Ramos (cell line): ENCODE measurements at regions not wholly inside any gene's neighbourhood (a gene's known extent, or its start where the extent isn't known, plus 50 kb on each side); places are given as distances from the start of the nearest gene placed in this dataset.

ENCODE experiments used
- in situ Hi-C: fragments of 300-500 bp; cut with MboI; formaldehyde crosslinking; loops from one replicate; pipeline ENCODE4 v1.14.3; 2022; ENCODE audit warnings: low sequenced_read_pairs; ENCODE audit not compliant: unreplicated experiment

DNA sequence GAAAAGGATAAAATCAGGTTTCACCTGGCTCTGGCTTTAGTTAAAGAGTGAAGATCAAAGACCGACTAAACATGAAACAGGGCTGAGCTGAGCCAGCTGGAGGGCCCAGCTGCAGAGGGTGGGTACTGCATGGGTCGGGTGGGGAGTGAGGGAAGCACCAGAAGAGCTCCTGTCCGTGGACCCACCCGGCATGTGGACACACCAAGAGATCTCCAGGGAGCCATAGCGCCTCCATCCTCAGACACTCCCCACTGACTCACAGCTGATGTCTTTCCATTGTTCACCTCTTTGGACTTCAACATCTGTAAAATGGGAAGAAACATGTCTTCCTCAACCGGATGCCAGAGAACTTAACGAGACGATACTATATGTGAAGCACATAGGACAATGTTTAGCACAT lies 178.3 kb upstream of the KLHL29 start:
- in situ Hi-C loops, result no loop called here

DNA sequence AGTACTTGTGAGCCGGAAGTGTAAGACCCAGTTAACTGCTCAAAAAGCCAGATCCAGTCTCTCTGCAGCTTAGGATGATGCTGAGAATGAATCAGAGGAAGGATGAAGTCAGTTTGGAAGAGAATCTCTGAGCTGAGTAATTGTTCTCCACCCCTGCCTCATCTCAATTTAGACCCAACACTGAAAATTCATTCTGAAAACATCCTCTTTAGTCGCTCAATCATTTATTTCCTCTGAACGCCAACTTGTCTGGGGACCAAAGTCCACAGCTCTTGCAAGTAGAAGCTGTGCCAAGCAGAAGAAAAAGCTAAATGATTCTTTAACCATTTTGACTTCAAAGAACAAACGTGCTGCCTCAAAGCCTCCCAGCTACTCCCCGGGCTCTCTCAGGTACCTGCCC lies 177.1 kb upstream of the KLHL29 start:
- in situ Hi-C loops, result no loop called here

DNA sequence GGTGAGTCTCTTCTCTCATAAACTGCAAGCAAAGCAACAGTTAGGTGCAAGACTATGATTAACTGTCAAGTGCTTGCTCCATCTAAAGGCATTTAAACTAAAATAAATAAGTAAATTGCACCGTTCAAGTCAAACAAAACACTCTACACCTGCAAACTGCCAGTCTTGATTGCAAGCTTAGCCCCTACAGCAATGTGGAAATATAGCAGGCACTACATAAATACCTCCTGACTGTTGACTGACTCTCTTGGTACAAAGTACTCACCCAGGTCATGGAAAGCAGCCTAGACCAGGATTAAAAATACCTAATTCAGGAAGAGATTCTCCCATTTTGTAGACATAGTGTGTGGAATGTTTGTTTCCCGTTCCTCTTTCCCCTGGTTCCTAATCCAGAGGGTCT lies 176.6 kb upstream of the KLHL29 start:
- in situ Hi-C loops, result no loop called here

DNA sequence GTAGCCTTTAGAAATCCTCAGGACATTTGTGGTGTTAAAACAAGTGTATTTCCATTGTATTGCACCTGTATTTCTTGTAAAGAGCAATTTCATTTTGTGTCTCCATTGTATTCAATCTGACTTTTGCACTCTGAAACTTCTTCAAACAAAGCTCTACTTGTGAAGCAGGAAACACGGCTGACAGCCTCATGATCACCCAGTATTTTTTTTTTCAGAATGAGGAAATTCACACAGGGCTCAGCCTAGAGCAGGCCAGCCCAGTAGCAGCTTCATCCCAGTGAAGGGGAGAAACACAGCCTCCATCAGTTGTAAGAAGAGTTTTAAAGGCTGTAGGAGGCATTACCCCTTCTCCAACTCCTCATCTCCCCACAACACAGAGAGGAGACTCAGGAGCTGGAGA lies 175.9 kb upstream of the KLHL29 start:
- in situ Hi-C loops, result no loop called here

DNA sequence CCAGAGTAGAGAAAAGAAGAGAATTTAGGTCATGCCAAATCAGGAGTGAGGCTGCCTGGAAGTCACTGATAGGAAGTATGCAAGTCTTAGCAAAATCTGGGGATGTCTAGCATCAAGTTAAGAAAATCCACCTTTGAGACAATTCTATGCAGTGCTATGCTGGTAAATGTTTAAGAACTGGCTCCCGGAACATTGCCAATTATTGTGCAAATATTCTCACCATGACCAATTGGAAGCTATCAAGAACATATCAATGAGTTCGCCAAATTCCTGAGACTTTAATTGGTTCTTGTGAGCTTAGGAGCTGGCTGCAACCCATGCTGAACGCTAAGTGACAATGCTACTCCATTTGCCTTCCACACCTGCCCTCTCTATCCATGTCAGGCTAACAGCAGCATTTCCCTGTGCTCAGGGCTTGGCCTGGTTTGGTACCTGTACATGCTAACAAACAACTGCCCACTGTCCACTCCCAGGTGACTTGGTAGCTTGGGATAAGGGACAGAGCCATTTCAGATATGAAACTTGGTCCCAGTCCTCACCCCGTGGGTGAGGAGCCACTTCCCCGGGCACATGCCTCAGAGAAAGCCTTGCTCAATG lies 172.9 kb upstream of the KLHL29 start:
- in situ Hi-C loops, result no loop called here

DNA sequence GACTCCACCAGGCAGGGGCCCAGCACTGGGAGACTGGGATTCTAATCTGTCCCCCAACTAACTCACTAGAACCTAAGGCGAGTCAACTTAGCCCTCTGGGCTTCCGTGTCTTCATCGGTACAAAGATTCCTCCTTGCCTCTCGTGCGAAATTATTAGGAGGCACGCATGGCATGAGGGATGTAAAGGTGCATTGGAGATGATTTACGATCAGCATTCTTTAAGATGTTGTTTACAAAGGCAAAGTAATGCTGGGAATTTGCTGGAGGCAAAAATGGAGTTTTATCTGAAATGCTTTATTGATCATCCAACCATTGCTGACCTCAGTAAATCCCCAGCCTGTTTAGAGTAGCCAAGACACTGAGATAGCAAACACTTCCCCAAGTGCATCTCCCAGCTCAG lies 171.8 kb upstream of the KLHL29 start:
- in situ Hi-C loops, result no loop called here

DNA sequence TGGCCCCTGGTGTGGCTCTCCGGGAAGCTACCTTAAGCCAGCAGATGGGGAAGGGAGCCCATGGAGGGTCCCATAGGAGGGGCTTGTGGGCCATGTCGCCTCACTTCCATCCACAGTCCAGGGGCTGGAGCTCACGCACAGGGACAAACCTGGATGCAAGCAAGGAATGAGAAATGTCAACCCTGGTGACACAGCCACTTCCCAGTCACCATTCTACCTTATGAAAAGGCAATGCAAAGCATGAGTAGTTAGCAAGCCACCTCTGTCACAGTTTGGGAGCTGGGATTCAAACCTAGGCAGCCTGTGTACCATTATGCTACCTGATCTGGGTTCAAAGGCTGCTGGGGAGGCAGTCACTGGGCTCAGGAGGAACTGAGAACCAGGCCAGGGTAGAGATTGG lies 170.0 kb upstream of the KLHL29 start:
- in situ Hi-C loops, result no loop called here

DNA sequence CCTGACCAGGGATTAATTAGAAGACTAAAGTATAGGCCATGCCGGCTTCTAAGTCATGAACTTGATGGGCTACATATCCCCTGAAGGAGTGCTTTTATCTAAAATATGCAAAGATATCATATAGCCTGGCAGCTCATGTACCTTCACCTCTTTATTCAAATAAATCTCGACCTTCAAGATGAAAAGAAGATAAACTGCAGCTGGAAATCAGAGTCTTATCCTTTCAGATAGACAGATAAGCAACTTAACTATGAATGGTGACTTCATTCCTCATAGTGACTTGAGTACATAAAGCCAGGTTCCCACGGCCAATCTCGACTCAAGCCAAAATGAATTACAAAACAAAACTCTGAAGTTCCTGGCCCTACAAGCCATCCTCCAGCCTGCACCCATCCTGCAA lies 165.3 kb upstream of the KLHL29 start:
- in situ Hi-C loops, result no loop called here

DNA sequence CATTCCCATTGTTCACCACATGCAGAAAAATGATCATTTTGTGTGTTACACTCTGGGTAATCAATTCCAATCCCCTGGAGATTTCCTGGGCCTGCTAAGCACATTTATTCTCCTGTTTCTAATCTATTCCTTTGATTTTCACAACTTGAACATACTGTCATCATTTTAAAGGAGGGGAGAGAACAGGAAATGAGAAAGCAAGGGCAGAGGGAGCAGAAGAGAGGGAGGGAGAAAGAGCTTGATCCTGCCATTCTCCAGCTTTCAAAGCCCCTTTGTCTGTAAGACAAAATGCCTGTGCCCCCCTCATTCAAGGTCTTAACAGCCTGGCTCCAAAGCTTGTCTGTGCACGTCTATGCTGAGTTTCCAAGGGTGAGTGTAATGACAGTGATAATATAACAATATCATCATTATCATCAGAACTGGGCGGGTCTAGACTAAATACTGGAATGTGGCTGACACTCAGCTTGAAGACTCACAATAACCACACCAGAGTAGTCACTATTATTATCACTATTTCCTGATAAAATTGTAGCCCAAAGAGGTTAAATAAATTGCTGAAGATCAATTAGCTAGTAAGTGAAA lies 164.4 kb upstream of the KLHL29 start:
- in situ Hi-C loops, result no loop called here

DNA sequence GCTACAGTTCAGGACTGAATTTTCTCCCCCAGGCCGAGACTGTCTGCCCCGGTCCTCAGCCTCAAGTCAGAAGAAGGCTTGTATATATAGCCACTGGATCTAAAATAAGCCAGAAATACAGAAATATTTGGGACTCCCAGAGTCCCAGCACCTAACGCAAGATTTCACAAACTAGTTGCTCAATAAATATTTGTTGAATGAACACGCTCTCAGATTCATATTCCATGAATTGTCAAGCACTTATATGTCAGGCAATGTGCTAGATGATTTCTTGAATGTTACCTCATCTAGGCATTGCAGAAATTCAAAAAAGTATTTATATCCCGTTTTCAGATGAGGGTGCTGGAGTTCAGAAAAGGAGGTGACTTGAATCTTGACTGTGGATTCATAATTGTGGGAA lies 163.7 kb upstream of the KLHL29 start:
- in situ Hi-C loops, result no loop called here

DNA sequence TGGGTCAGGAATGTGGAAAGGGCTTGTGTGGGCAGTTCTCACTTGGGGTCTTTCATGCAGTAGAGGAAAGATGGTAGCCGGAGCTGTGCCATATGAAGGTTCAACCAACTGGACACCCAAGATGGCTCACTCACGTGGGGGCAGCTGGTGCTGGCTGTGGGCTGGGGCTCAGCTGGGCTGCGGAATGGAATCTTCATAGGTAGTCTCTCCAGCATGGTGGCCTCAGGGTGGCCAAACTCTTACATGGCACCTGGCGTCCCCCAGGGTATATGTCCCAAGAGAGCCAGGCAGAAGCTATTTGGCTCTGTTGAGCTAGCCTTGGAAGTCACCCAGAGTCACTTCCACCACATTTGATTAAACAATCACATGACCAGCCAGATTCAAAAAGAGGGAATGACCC lies 163.1 kb upstream of the KLHL29 start:
- in situ Hi-C loops, result no loop called here

DNA sequence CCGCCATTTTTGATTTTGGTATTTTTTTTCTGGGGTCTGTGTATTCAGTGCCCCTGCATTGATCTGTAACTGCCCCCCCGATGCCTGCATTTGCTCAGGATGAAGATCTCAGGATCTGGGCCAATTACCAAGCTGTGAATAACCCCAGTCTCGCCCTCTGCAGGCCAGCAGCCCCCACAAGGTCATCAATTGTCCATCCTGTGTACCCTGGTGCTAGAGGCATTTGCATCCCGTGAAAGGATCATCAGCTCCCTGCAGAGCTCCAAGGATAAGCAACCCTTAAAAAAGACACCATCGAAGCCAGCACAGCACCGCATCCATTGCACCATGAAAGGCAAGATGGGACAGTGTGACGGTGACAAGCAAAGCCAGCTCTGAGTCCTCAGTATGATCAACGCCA lies 154.1 kb upstream of the KLHL29 start:
- in situ Hi-C loops, result no loop called here

DNA sequence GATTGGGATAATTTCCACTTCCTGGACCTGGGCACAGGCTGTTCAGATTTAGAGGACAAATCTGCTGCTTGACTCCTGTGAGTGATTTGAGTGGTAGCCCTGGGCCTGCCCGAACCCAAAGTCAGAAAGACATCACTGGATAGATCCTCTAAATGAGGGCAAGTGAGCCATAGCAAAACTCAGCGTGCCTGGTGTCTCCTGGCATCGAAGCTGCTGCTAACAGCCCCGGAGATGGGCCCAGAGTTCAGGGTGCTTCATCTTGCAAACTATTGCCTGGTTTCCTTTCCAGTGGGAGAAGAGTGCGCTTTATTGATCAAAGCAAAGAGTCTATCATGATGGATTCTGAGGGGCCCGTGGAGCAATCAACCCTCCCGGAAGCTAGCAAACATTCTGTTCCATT lies 153.1 kb upstream of the KLHL29 start:
- in situ Hi-C loops, result no loop called here

DNA sequence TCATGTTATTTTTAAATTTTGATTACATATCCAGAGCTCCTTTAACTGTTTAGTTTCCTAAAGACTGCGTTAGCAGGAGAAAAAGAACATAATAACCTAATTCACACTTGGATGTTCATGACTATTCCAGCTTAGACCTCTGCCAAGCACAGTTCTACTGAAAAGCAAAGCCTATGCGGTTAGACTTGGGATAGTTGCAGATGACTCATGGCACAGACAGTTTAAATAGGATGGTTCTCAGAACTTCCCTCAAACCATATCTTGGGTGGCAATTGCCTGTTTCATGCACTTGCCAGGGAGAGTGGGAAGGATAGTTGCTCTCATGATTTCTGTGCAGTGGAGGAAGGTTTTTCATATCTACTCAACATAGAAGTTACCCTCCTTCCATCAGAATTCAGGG lies 149.7 kb upstream of the KLHL29 start:
- in situ Hi-C loops, result no loop called here

DNA sequence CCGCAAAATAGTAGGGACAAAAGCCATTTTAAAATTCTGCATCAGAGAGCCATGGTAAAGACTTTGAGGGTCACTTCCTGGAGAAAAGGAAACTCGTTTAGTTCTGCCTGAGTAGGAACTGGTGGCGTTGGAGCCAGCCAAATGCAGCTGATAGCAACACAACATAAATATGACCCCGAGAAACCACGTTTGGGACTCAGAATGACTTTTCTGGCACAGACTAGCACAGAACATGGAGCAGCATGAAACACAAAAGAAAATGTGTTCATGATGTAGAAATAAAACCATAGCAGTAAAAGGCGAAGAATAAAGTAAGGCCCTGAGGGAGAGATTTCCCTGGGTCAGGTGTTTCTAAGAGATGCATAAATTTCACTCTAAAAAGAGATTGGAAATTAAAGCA lies 149.2 kb upstream of the KLHL29 start:
- in situ Hi-C loops, result no loop called here

DNA sequence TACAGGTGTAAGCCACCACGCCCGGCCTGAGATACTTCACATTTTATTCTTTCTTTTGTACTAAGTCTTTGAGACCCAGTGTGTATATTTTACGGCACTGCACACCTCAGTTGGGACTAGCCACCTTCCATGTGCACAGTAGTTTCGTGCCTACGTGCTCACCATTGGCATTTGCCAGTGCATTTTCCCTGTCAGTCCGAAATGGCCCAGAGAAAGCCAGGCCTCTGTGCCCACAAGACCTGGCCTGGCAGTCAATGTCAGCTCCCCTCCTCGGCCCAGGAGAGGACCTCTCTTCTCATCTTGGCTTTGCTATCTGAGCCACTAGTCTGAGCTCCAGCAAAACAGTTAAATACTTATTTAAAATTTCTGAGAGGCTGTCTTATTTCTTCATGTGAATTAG lies 147.8 kb upstream of the KLHL29 start:
- in situ Hi-C loops, result no loop called here

DNA sequence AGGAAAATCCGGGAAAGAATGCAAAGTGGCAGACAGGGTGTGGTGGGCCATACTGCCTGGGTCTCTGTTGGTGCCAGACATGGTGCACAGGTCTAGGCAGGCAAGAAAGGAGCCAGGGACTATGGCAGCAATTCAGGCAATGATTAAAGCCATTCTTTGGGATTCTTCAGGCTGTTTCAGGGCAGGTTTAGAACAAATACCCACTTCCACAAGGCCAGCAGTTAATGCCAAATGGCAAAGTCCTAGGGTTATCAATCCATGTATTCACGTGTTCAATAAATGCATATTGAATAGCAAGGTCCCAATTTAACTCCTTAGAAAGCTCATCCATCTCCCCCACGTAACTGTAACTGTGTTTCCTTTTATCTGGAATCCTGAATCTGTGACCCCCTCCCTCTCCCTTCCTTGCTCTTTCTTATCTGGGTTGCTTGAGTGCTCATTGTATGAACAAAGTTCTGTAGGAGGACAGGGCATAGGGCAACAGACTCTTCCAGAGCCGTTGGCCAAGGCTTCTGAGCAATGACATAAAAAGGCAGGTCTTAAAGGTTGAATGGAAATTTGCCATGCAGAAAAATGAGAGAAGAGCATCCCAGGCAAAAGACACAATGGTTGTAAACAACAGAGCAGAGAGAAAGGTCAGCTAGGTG lies 146.8 kb upstream of the KLHL29 start:
- in situ Hi-C loops, result no loop called here

DNA sequence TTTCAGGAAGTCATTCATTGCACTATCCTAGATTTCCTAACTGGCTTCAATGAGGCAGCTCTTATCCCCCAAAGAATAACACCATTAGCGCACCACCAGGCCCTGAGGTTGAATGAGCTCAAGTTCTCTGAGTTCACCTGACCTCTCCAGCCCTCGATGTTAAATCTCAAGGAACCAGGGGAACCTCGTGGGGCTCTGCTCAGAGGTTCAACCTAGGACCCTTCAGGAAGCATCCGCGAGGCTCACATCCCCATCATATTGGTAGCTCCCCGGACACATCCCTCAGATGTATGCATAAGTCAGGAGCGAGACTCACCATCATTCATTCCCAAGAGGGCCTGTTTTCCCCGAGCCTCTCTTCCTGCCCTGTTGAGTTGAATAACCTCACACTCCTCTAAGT lies 145.6 kb upstream of the KLHL29 start:
- in situ Hi-C loops, result no loop called here

DNA sequence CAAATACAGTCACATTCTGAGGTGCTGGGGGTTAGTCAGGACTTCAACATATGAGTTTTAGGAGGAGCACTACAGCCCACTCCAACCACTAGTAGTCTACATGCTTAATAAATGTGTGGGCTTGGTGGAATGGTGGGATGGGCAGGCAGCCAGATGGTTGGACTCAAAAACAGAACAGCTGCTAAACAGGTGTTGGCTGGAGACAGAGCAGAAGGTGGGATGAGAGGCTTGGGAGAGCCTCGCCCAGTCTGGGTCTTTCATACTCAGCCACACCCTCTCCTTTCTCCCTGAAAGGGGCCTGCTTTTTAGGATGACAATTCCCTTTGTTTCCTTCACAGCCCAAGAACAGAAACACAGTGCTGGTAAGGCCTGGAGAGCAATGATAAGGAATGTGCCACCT lies 143.9 kb upstream of the KLHL29 start:
- in situ Hi-C loops, result no loop called here

DNA sequence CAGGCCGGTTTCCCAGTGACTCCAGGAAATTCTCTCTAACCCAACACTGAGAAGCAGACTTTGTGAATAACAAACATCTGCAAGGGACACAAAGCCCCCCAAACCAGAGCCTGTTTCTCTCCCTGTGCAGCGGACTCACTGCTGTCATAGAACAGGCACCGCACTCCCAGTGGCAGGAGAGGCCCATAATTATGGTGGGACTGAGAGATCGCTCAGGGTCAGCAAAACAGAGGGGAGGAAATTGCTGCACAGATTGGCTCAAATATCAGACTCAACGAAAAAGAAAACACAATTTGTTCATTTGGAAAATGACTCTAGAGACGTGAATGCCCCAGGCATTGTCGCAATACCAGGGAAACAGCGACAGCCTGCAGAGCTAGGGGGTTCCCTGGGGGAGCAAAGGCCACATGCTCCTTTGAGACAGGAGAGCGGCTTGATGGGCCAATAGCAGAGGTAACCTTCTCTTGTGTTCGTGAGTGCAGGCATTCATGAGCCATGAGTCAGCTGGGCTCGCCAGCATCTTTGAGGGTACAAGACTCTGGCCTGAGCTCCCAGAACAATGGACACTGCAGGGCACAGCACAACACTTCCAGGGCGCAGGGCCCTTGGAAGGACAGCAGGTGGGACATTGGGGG lies 143.3 kb upstream of the KLHL29 start:
- in situ Hi-C loops, result no loop called here

DNA sequence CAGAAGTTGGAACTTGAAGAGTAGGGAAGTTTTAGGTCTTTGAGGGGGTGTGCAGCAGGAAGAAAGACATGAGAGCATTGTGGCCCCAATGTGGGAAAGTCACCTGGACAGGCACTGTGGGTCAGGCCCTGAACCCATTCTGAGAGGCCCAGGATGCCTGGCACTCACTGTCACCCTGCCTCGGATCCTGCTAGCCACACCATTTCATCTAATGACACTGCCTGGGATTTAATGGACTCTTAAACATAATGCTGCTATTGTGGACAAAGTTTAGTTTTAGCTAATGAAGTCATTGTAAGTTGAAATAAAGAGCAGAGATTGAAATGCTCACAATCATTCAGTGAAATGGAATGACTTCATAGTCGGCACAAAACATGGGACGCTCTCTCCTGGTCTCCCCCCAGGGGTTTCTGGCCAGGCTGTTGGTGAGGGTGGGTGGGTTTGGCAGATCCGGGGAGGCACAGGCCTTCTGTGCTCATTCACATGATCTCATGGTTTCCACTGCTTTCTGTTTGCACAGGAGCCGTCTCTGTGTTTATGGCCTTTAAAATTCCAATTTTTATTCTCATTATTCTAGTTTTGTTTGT lies 141.8 kb upstream of the KLHL29 start:
- in situ Hi-C loops, result no loop called here
